Activated naive CD8-positive, alpha-beta T cell treated with anti-CD3 and anti-CD28 coated beads, Interleukin-2, amount 10 ng/mL, durations not matched to agents 7 days and 5 days (primary cell): ENCODE measurements at regions not wholly inside any gene's neighbourhood (a gene's known extent, or its start where the extent isn't known, plus 50 kb on each side); places are given as distances from the start of the nearest gene placed in this dataset.
"Not testable (repeated sequence)": the region's sequence is repeated elsewhere in the genome, so short reads cannot be mapped to it uniquely, and the experiment has no call there.

ENCODE experiments used
- ATAC-seq: fragments of 150-1000 bp; cut with Tn5 transposase; one replicate; pipeline ENCODE4 v1.10.0; 2021; ENCODE audit warnings: low read depth, moderate library complexity
- POLR2A ChIA-PET: fragments of 350-600 bp; sonication (Branson Sonifier 250); formaldehyde crosslinking; loops from one replicate; lab custom pipeline; 2021; ENCODE audit warnings: antibody characterized with exemption; lab: Charles Lee
- DNase-seq: peaks from one replicate; pipeline ENCODE4 v3.0.0; 2021
- H3K27ac Mint-ChIP-seq: one replicate; pipeline ENCODE4 v1.8.0; 2022; ENCODE audit warnings: mild to moderate bottlenecking, mixed read lengths
- H3K27me3 Mint-ChIP-seq: one replicate; pipeline ENCODE4 v1.8.0; 2022; ENCODE audit warnings: mild to moderate bottlenecking, moderate library complexity, mixed read lengths
- H3K36me3 Mint-ChIP-seq: one replicate; pipeline ENCODE4 v1.8.0; 2021; ENCODE audit warnings: mild to moderate bottlenecking, mixed read lengths
- H3K4me1 Mint-ChIP-seq: one replicate; pipeline ENCODE4 v1.8.0; 2021; ENCODE audit warnings: mixed read lengths
- H3K4me3 Mint-ChIP-seq: one replicate; pipeline ENCODE4 v1.8.0; 2022; ENCODE audit warnings: mild to moderate bottlenecking, moderate library complexity, mixed read lengths
- H3K9me3 Mint-ChIP-seq: one replicate; pipeline ENCODE4 v1.8.0; 2021; ENCODE audit warnings: mixed read lengths

GRCh38 chr1:189289346-189289745, 1188.3 kb downstream of the BRINP3 start:
- no peak overlapping the region for H3K4me3 Mint-ChIP-seq
- POLR2A ChIA-PET, result no interaction called here
- ATAC-seq, result no peak
- no peaks in the 10 kb centered on the region for H3K36me3 Mint-ChIP-seq
- peaks cover 1% of the 10 kb centered on the region for H3K9me3 Mint-ChIP-seq
- H3K4me1 Mint-ChIP-seq, result no peaks in the 10 kb centered on the region
- H3K27ac Mint-ChIP-seq, result no peak overlapping the region
- no peaks in the 10 kb centered on the region for H3K27me3 Mint-ChIP-seq
- no peak for DNase-seq

DNA sequence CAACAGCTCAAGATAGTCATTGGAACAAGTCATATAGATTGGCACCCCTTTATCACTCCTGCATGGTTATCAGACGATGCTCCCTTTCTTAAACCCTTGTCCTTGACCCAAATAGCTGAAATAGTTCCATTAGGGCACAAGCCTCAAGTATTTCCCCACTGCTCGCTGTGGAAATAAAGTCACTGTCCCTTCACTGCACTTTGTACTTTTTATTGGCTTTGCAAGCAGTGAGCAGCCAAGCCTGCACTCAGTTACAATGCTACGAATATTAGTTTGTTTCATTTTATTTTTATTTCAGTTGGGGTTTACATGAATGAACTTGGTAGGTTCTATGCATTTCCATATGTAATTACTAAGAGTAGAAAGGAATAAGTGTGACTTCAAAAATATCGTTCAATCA, 1176.4 kb downstream of the BRINP3 start:
- DNase-seq, result no peak
- no peaks in the 10 kb centered on the region for H3K36me3 Mint-ChIP-seq
- H3K27me3 Mint-ChIP-seq, result no peaks in the 10 kb centered on the region
- H3K4me1 Mint-ChIP-seq, result no peaks in the 10 kb centered on the region
- no peak overlapping the region for H3K27ac Mint-ChIP-seq
- POLR2A ChIA-PET, result no interaction called here
- peaks cover 6% of the 10 kb centered on the region for H3K9me3 Mint-ChIP-seq
- no peak for ATAC-seq
- no peak overlapping the region for H3K4me3 Mint-ChIP-seq

GRCh38 chr1:189305279-189305678, 1172.4 kb downstream of the BRINP3 start:
- ATAC-seq (no peak), DNase-seq (no peak)
- H3K36me3 Mint-ChIP-seq, result no peaks in the 10 kb centered on the region
- POLR2A ChIA-PET, result no interaction called here
- H3K27ac Mint-ChIP-seq, result no peak overlapping the region
- H3K27me3 Mint-ChIP-seq, result no peaks in the 10 kb centered on the region
- peaks cover 2% of the 10 kb centered on the region for H3K9me3 Mint-ChIP-seq
- H3K4me1 Mint-ChIP-seq, result no peaks in the 10 kb centered on the region
- H3K4me3 Mint-ChIP-seq, result no peak overlapping the region

DNA sequence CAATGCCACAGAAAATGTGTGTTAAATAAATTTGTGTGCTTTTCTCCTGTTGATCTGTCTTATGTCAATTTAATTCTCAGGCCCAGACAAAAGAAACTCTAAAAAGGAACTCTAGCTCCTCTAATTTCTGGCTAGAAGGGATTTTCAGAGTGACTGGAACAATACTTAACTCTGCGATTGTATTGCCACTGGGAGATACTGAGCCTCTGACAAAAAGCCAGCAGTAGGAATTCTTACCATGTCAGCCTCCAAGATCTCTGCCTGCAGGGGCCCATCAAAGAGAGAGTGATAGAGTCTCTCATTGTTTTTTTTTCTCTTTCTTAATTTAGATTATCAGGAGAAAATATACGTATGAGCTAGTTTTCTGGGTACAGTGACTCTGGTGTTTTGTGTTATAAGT, 1165.7 kb downstream of the BRINP3 start:
- DNase-seq (no peak), ATAC-seq (no peak)
- no peak overlapping the region for H3K27ac Mint-ChIP-seq
- H3K4me1 Mint-ChIP-seq, result no peaks in the 10 kb centered on the region
- no peaks in the 10 kb centered on the region for H3K36me3 Mint-ChIP-seq
- POLR2A ChIA-PET, result no interaction called here
- H3K4me3 Mint-ChIP-seq, result no peak overlapping the region
- no peaks in the 10 kb centered on the region for H3K27me3 Mint-ChIP-seq
- peaks cover 4% of the 10 kb centered on the region for H3K9me3 Mint-ChIP-seq

GRCh38 chr1:189312499-189312898, 1165.2 kb downstream of the BRINP3 start:
- Mint-ChIP-seq H3K27ac (no peak overlapping the region), H3K4me3 (no peak overlapping the region), H3K36me3 (no peaks in the 10 kb centered on the region), H3K27me3 (no peaks in the 10 kb centered on the region), H3K9me3 (peaks cover 4% of the 10 kb centered on the region), H3K4me1 (no peaks in the 10 kb centered on the region)
- ATAC-seq, result no peak
- POLR2A ChIA-PET, result no interaction called here
- DNase-seq, result no peak

DNA sequence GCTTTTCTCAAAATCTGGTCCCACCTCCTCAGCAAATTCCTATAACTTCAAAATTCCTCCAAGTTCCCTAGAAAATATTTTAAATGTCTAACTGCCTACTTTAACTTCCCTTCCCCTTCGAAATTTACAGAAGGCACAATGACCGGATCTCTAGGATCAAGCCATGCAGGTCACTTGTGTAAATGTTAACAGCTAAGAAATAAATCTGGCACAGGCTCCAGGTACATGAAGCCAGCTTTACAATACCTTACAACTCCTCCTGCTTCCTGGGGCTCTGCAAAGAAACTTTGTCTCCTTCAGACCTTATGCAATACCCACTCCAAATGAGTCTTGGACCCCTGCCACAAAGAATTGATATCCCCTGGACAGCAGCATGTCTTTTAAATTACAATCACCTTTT, 1164.2 kb downstream of the BRINP3 start:
- H3K36me3 Mint-ChIP-seq, result no peaks in the 10 kb centered on the region
- POLR2A ChIA-PET, result no interaction called here
- no peak overlapping the region for H3K4me3 Mint-ChIP-seq
- no peaks in the 10 kb centered on the region for H3K27me3 Mint-ChIP-seq
- DNase-seq (no peak), ATAC-seq (no peak)
- H3K27ac Mint-ChIP-seq, result no peak overlapping the region
- H3K9me3 Mint-ChIP-seq, result peaks cover 4% of the 10 kb centered on the region
- no peaks in the 10 kb centered on the region for H3K4me1 Mint-ChIP-seq

- no peak for ATAC-seq
- no peak for DNase-seq
- Mint-ChIP-seq H3K27ac (no peak overlapping the region), H3K36me3 (no peaks in the 10 kb centered on the region), H3K4me3 (no peak overlapping the region), H3K27me3 (no peaks in the 10 kb centered on the region), H3K9me3 (peaks cover 6% of the 10 kb centered on the region), H3K4me1 (no peaks in the 10 kb centered on the region)
- POLR2A ChIA-PET, result no interaction called here
Observed at GRCh38 chr1:189315035-189315901, 1162.4 kb downstream of the BRINP3 start.

GRCh38 chr1:189323091-189323490, 1154.6 kb downstream of the BRINP3 start:
- H3K27ac Mint-ChIP-seq, result no peak overlapping the region
- no peaks in the 10 kb centered on the region for H3K36me3 Mint-ChIP-seq
- ATAC-seq (no peak), DNase-seq (no peak)
- peaks cover 5% of the 10 kb centered on the region for H3K9me3 Mint-ChIP-seq
- POLR2A ChIA-PET, result no interaction called here
- no peak overlapping the region for H3K4me3 Mint-ChIP-seq
- H3K4me1 Mint-ChIP-seq, result no peaks in the 10 kb centered on the region
- H3K27me3 Mint-ChIP-seq, result no peaks in the 10 kb centered on the region

- DNase-seq, H3K4me1 Mint-ChIP-seq, ATAC-seq, H3K9me3 Mint-ChIP-seq, H3K27me3 Mint-ChIP-seq, POLR2A ChIA-PET, H3K4me3 Mint-ChIP-seq, H3K36me3 Mint-ChIP-seq, H3K27ac Mint-ChIP-seq: not testable (repeated sequence)
Observed at GRCh38 chr1:189331071-189331470, 1146.6 kb downstream of the BRINP3 start.

DNA sequence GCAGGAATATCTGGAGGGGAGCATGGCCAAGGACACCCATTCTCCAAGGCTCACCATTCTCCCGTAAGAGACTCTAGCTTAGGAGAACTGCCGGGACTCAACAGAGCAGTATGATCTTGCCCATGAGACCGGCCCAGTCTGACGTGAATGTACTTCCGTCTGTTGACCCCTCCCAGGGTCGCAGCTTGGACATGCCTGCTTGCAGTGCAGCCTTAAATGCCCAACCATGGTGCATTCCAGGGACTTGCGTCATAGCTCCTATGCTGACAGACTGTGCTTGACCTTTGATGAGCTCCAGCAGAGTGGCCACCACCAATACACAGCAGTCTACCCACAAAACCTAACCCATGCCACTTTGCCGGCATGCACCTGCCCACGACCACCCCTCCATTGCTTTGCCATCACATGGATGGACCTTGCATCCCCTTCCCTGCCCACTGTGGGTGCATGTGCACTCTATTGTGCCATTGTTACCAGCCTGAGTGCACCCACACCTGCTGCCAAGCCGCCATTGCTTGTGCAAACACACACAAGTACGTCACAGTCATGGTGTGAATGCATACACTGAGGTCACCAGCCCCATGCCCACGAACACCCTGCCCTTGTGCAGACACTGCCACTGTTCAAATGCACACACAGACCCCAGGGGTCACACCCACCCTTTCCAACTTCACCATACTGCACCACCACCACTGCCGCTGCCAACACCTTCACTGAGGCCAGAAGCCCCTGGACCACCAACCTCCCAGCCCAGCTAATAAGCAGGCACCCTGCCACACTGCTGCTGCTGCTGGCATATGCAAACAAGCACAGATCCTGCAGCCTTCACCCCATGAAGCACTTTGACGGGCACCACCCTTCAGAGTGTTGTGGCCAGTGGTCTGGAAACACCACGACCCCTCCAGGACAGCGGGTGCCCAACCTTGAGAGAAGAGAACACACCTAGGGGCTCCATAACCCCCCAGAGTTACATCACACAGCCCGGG, 1141.3 kb downstream of the BRINP3 start:
- no peak overlapping the region for H3K27ac Mint-ChIP-seq
- no peak overlapping the region for H3K4me3 Mint-ChIP-seq
- H3K4me1 Mint-ChIP-seq, result no peaks in the 10 kb centered on the region
- peaks cover 2% of the 10 kb centered on the region for H3K9me3 Mint-ChIP-seq
- no peaks in the 10 kb centered on the region for H3K36me3 Mint-ChIP-seq
- ATAC-seq (no peak), DNase-seq (no peak)
- H3K27me3 Mint-ChIP-seq, result no peaks in the 10 kb centered on the region
- POLR2A ChIA-PET, result no interaction called here

GRCh38 chr1:189349607-189350006, 1128.1 kb downstream of the BRINP3 start:
- no peak overlapping the region for H3K27ac Mint-ChIP-seq
- H3K9me3 Mint-ChIP-seq, result peaks cover 4% of the 10 kb centered on the region
- no peaks in the 10 kb centered on the region for H3K4me1 Mint-ChIP-seq
- ATAC-seq, result no peak
- H3K27me3 Mint-ChIP-seq, result no peaks in the 10 kb centered on the region
- H3K4me3 Mint-ChIP-seq, result no peak overlapping the region
- H3K36me3 Mint-ChIP-seq, result no peaks in the 10 kb centered on the region
- no peak for DNase-seq
- POLR2A ChIA-PET, result no interaction called here

- no peak overlapping the region for H3K27ac Mint-ChIP-seq
- POLR2A ChIA-PET, result no interaction called here
- H3K27me3 Mint-ChIP-seq, result no peaks in the 10 kb centered on the region
- DNase-seq (no peak), ATAC-seq (no peak)
- no peaks in the 10 kb centered on the region for H3K36me3 Mint-ChIP-seq
- no peaks in the 10 kb centered on the region for H3K4me1 Mint-ChIP-seq
- peaks cover 4% of the 10 kb centered on the region for H3K9me3 Mint-ChIP-seq
- no peak overlapping the region for H3K4me3 Mint-ChIP-seq
Observed at GRCh38 chr1:189350983-189351616, 1126.6 kb downstream of the BRINP3 start.

GRCh38 chr1:189351960-189352359, 1125.7 kb downstream of the BRINP3 start:
- Mint-ChIP-seq H3K4me3 (no peak overlapping the region), H3K4me1 (no peaks in the 10 kb centered on the region), H3K27me3 (no peaks in the 10 kb centered on the region), H3K27ac (no peak overlapping the region), H3K36me3 (no peaks in the 10 kb centered on the region), H3K9me3 (peaks cover 4% of the 10 kb centered on the region)
- ATAC-seq (no peak), DNase-seq (no peak)
- POLR2A ChIA-PET, result no interaction called here
